ENCODE measurements at regions not wholly inside any gene's neighbourhood (a gene's known extent, or its start where the extent isn't known, plus 50 kb on each side); places are given as distances from the start of the nearest gene placed in this dataset.

GRCh38 chrX:20861113-20861512 is 513.1 kb upstream of the CNKSR2 start:
- Histone ChIP-seq H3K79me2 (ENCODE audit: low read depth) (no peaks in the 10 kb centered on the region), H3K9me3 (ENCODE audit: insufficient read depth, low read depth) (no peaks in the 10 kb centered on the region), H4K20me1 (ENCODE audit: insufficient read depth) (no peaks in the 10 kb centered on the region), H2AFZ (no peak overlapping the region), H3K4me3 (no peak overlapping the region), H3K27ac (no peak overlapping the region), H3F3A (ENCODE audit: insufficient read depth, low read depth) (no peaks in the 10 kb centered on the region), H3K9me2 (ENCODE audit: insufficient read depth) (no peaks in the 10 kb centered on the region), H3K36me3 (ENCODE audit: low read depth) (no peaks in the 10 kb centered on the region), H3K4me1 (replicated peaks; ENCODE audit: insufficient read depth) (no peaks in the 10 kb centered on the region), H3K27me3 (ENCODE audit: insufficient read depth, low read depth) (no peaks in the 10 kb centered on the region), H3K4me2 (no peak overlapping the region)
- BruUV-seq (replicated peaks) = no TSS peak
- CTCF ChIA-PET = no interaction called here
- TF ChIP-seq CTCF (conservative IDR thresholded peaks at IDR 0.05) (no peak), EZH2 (IDR thresholded peaks at IDR 0.05; ENCODE audit: low read depth) (no peak)
- no peak for DNase-seq
- POLR2A ChIA-PET (ENCODE audit: unreplicated experiment) = no interaction called here
- intact Hi-C loops (cut with micrococcal nuclease; ENCODE audit: unreplicated experiment) = no loop called here

- Histone ChIP-seq H3F3A (ENCODE audit: insufficient read depth, low read depth) (no peaks in the 10 kb centered on the region), H3K9me3 (ENCODE audit: insufficient read depth, low read depth) (no peaks in the 10 kb centered on the region), H3K79me2 (ENCODE audit: low read depth) (no peaks in the 10 kb centered on the region), H3K4me1 (replicated peaks; ENCODE audit: insufficient read depth) (no peaks in the 10 kb centered on the region), H3K27me3 (ENCODE audit: insufficient read depth, low read depth) (no peaks in the 10 kb centered on the region), H3K27ac (no peak overlapping the region), H3K4me2 (no peak overlapping the region), H3K36me3 (ENCODE audit: low read depth) (no peaks in the 10 kb centered on the region), H4K20me1 (ENCODE audit: insufficient read depth) (no peaks in the 10 kb centered on the region), H2AFZ (no peak overlapping the region), H3K9me2 (ENCODE audit: insufficient read depth) (no peaks in the 10 kb centered on the region), H3K4me3 (no peak overlapping the region)
- DNase-seq = no peak
- ChIA-PET POLR2A (ENCODE audit: unreplicated experiment) (no interaction called here), CTCF (no interaction called here)
- TF ChIP-seq EZH2 (IDR thresholded peaks at IDR 0.05; ENCODE audit: low read depth) (no peak), CTCF (conservative IDR thresholded peaks at IDR 0.05) (no peak)
- intact Hi-C loops (cut with micrococcal nuclease; ENCODE audit: unreplicated experiment) = no loop called here
- BruUV-seq (replicated peaks) = no TSS peak
Observed at GRCh38 chrX:20857746-20858145, 516.5 kb upstream of the CNKSR2 start.

- no peak overlapping the region for H2AFZ ChIP-seq
- TF ChIP-seq CTCF (conservative IDR thresholded peaks at IDR 0.05) = no peak
- H3K27me3 ChIP-seq (ENCODE audit: insufficient read depth, low read depth) = no peaks in the 10 kb centered on the region
- no peak overlapping the region for H3K4me3 ChIP-seq
- no peaks in the 10 kb centered on the region for H3K36me3 ChIP-seq (ENCODE audit: low read depth)
- no peak overlapping the region for H3K27ac ChIP-seq
- no peaks in the 10 kb centered on the region for H3F3A ChIP-seq (ENCODE audit: insufficient read depth, low read depth)
- intact Hi-C loops (cut with micrococcal nuclease; ENCODE audit: unreplicated experiment) = no loop called here
- ChIA-PET CTCF (no interaction called here), POLR2A (ENCODE audit: unreplicated experiment) (no interaction called here)
- H4K20me1 ChIP-seq (ENCODE audit: insufficient read depth) = no peaks in the 10 kb centered on the region
- no peak for DNase-seq
- no peaks in the 10 kb centered on the region for H3K4me1 ChIP-seq (replicated peaks; ENCODE audit: insufficient read depth)
- H3K4me2 ChIP-seq = no peak overlapping the region
- no peaks in the 10 kb centered on the region for H3K79me2 ChIP-seq (ENCODE audit: low read depth)
- no peaks in the 10 kb centered on the region for H3K9me2 ChIP-seq (ENCODE audit: insufficient read depth)
- BruUV-seq (replicated peaks) = no TSS peak
- no peaks in the 10 kb centered on the region for H3K9me3 ChIP-seq (ENCODE audit: insufficient read depth, low read depth)
Observed at GRCh38 chrX:20838477-20838876, 535.7 kb upstream of the CNKSR2 start.

Data from PC-9 (cell line).